NCI-H1694 treated with DMSO at 0.1 percent for 48 hours (cell line): ENCODE measurements at regions not wholly inside any gene's neighbourhood (a gene's known extent, or its start where the extent isn't known, plus 50 kb on each side); places are given as distances from the start of the nearest gene placed in this dataset.

Source experiments
- DNase-seq: peaks from one replicate; lab custom pipeline; 2025; lab: John Stamatoyannopoulos, UW

DNA sequence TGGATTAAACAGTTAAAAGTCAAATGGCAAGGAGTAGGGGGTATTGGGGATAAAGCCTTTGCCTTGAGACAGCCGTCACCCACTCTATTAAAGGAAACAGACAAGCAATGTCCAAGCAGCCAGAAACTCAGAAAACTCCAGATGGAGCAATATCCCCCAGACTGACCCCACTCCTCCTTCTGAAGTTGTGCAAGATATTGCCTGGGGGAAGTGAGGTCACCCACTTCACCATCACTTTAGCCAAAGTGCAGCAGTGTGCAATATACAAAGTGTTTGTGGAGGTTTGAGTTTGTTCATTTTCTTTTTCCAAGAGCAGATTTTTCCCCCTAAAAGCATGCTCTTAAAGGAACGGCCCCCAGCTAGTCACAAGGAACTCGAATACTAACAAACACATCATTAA, 125.1 kb downstream of the ETS2 start:
- no peak for DNase-seq

DNA sequence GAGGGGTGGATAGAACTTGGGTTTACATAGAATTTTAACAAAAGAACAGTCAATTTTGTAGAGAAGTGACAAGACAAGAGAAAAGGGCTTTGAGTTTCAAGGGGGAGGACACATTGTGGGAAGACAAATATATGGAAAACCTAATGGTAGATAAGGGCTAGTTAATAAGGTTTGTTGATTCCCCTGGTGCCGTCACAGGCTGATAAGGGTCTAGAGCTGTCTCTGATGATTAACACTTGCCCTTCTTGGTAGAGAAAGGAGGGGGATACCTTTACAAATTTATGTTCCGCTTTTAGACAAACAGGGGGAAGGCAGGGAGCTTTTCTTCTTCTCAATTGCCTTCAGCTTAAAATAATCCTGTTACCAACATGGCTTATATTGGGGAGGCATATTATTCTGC, 124.3 kb downstream of the ETS2 start:
- no peak for DNase-seq

- DNase-seq, result no peak
These were observed 123.9 kb downstream of the ETS2 start for GRCh38 chr21:38929652-38930051.

DNA sequence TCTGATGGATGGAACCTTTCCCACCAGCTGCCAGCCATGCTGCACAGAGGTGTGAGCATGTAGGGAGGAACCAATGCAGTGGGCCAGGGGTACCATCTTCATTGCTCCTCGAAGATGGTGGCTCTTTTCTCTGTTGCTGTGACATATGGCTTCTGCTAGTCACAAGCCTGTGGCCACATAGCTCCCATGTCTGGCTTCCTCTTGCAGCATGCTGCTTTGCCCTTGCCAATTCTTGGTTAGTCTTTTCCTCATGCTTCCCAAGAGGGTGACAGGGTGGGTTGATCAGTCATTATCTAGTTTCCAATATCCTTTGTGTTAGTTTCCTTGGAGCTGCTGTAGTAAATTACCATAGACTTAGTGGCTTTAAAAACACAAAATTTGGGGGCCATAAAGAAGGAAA, 123.4 kb downstream of the ETS2 start:
- DNase-seq, result no peak

- DNase-seq, result no peak
These were observed 122.0 kb downstream of the ETS2 start for GRCh38 chr21:38927776-38928175.

- DNase-seq, result no peak
These were observed 120.2 kb downstream of the ETS2 start for GRCh38 chr21:38925923-38926322.

DNA sequence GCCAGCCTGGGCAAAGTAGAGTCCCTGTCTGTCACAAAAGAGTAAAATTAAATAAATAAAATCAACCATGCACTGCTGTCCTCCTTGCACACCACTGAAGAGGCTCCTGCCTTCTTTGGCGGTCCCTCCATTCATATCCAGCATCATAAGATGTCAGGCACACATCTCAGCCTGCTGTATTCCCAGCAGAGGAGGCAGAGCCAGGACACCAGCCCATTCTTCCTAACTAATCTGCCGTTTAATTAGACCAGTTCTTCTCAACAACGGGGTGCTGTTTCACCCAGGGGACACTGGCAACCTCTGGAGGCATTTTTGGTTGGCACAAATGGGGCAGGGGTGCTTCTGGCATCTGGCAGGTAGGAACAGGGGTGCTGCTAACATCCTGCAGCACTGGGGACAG, 119.7 kb downstream of the ETS2 start:
- no peak for DNase-seq

- DNase-seq, result no peak
These were observed 119.2 kb downstream of the ETS2 start for GRCh38 chr21:38924954-38925353.

DNA sequence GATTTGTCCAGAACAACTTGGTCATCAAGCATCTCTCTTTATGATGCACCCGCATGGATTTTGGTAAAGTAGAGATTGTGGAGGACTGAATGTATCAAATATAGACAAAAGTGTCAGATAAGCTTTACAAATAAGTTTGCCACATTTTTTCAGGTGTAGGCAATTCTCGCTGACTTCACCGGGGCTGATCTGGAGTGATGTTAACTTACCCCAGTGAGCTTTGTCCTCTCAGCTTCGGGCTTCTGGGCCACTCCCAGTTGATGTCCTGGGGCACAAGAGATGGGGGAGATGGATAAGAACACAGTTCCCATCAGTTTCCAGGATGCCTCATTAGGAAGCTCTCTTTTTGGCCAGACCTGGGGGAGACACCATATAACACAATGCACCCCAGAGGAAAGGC, 117.7 kb downstream of the ETS2 start:
- no peak for DNase-seq

GRCh38 chr21:38922474-38923235, 116.9 kb downstream of the ETS2 start:
- no peak for DNase-seq

- DNase-seq, result no peak
These were observed 116.0 kb downstream of the ETS2 start for GRCh38 chr21:38921511-38922251.

- no peak for DNase-seq
These were observed 115.1 kb downstream of the ETS2 start for GRCh38 chr21:38920631-38921398.

DNA sequence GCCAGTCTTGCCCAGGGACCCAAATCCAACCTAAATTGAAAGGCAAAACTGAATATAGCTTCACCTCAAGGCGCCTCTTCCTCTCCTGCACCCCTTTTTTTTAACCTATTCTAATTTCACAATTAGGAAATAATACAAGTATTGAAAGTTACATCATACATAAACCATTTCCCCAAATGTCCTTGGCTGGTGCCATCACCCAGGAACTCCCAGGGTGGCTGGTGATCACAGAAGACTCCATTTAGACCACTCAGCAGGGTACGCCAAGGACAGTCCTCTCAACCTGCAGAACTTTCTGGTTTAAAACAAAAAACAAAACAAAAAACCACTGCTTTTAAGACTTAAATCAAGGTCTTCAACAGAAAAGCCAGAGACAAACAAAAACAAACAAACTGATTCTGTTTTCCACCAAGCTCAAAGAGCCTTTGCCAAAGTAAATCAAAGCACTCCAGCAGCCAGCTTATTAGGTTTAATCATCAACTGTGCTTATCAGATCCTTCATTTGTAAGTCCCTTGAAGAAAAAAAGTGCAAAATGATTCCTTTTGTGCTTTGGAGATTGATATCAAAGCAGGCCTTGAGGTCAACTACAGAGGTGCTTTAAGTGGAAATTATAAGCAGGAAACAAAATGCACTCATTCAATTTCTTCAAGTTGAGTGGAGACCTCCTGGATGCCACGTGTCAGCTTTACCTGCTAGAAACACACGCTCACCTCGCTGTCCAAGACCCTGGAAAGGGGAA, 113.0 kb downstream of the ETS2 start:
- DNase-seq, result no peak

- DNase-seq, result no peak
These were observed 111.5 kb downstream of the ETS2 start for GRCh38 chr21:38917043-38917774.

- DNase-seq, result no peak
These were observed 110.7 kb downstream of the ETS2 start for GRCh38 chr21:38916214-38916964.

- no peak for DNase-seq
These were observed 109.8 kb downstream of the ETS2 start for GRCh38 chr21:38915546-38915945.

DNA sequence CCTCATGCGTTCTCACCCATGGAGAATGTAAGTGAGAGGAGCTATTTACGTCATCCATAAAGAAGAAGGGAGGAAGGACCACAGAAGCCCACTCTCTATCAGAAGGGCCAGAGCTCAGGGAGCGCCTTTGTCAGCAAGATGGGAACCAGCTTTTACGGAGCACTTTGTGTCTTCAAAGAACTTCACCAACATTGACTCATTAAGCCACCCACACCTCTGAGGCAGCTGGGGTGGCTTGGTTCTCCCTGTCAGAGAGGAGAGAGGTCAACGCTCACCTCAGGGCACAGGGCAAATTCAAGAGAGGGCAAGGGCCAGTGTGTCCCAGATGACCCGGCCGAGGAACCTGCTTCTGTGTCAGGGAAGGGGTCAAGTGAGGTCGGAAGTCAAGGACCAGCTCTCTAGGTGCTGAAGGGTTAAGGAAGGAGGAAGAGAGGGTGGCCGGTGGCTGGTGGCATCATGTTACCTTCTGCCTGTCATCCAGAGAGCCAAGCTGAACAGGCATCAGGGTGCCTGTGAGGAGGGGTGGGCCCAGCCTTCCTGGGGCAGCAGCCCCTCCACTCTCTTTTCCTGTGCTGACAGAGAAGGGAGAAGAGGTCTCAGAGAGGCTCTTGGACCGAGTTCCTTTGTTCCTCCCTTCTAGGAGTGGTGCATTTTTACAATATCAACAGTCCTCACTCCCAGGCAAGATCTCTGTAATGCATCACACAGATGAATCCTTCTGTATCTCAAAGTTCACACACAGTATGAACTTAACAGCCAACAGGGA, 109.0 kb downstream of the ETS2 start:
- no peak for DNase-seq

- DNase-seq, result no peak
These were observed 108.3 kb downstream of the ETS2 start for GRCh38 chr21:38913893-38914527.

DNA sequence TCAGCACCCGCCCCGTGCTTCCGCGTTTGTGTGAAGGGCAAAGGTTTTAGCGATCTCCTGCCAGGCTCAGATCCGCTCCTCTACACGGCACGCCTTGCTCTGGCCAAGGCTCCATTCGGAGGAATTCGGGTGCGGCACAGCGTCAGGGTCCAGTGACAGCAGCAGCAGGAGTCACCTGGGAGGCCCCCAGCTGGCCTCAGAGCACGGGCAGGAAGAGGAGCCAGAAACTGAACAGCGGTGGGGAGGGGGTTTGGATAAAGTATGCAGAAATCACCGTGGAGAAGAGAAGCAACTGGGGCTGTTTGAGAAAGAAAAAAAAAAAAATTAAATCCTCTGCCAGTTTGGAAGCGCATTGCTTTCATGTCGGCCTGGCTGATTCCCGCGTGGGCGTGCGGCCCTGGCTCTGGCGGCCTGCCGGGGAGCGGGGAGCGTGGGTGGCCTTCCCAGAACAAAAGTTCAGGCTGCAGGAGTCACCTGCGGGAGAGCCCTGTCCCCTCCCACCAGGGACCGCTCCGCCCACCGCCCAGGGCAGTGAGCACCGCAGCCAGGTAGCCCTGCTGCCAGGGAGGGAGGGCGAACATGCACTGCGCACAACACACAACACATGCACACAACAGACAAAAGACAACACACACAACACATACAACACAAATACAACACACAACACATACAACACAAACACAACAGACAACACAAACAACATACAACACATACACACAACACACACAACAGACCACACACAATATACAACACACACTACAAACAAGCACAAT, 107.6 kb downstream of the ETS2 start:
- no peak for DNase-seq
